ENCODE measurements at regions not wholly inside any gene's neighbourhood (a gene's known extent, or its start where the extent isn't known, plus 50 kb on each side); places are given as distances from the start of the nearest gene placed in this dataset.

- TF ChIP-seq ZNF488 (tag by site-specific recombination; IDR thresholded peaks at IDR 0.05) (no peak), ZNF76 (tag by site-specific recombination; IDR thresholded peaks at IDR 0.05; ENCODE audit: borderline replicate concordance, low read depth) (no peak), ZSCAN5A (tag by site-specific recombination; IDR thresholded peaks at IDR 0.05) (no peak)
Measured at GRCh38 chr18:66937546-66937945, 333.7 kb upstream of the CDH19 start (continued).

GRCh38 chr18:66931010-66931409 is 327.1 kb upstream of the CDH19 start:
- no peak overlapping the region for H3K27ac ChIP-seq (ENCODE audit: extremely low read depth, low read depth, low read length)
- no peaks in the 10 kb centered on the region for H3K36me3 ChIP-seq (ENCODE audit: control insufficient read depth in 2 of 2, insufficient read depth in 1 of 2, low read length in 2 of 2)
- no peaks in the 10 kb centered on the region for H3K4me1 ChIP-seq (ENCODE audit: control insufficient read depth, insufficient read depth, low read length)
- no peak overlapping the region for H3K4me3 ChIP-seq (ENCODE audit: low read depth, low read length)
- ChIA-PET POLR2A (no interaction called here), CTCF (no interaction called here)
- no peak for TF ChIP-seq PATZ1 (tag by site-specific recombination; IDR thresholded peaks at IDR 0.05)
- TF ChIP-seq EGR2 (tag by site-specific recombination; IDR thresholded peaks at IDR 0.05; ENCODE audit: low read depth): no peak
- TF ChIP-seq ZNF132 (tag by site-specific recombination; IDR thresholded peaks at IDR 0.05; ENCODE audit: borderline replicate concordance): no peak
- no peak for TF ChIP-seq ZNF768 (tag by site-specific recombination; IDR thresholded peaks at IDR 0.05)
- TF ChIP-seq PBX3 (CRISPR knock-in tag; IDR thresholded peaks at IDR 0.05): no peak
- TF ChIP-seq ZSCAN4 (tag by site-specific recombination; IDR thresholded peaks at IDR 0.05): no peak
- TF ChIP-seq AEBP2 (tag by site-specific recombination; IDR thresholded peaks at IDR 0.05; ENCODE audit: borderline replicate concordance): no peak
- no peak for TF ChIP-seq ZNF184 (tag by site-specific recombination; IDR thresholded peaks at IDR 0.05)
- no peak for TF ChIP-seq ZNF473 (tag by site-specific recombination; IDR thresholded peaks at IDR 0.05)
- TF ChIP-seq ZNF701 (tag by site-specific recombination; IDR thresholded peaks at IDR 0.05): no peak
- TF ChIP-seq MZF1 (tag by site-specific recombination; IDR thresholded peaks at IDR 0.05; ENCODE audit: borderline replicate concordance): no peak
- TF ChIP-seq KLF8 (tag by site-specific recombination; IDR thresholded peaks at IDR 0.05): no peak
- no peak for TF ChIP-seq ZBTB48 (tag by site-specific recombination; IDR thresholded peaks at IDR 0.05)
- no peak for TF ChIP-seq SP7 (tag by site-specific recombination; IDR thresholded peaks at IDR 0.05)
- no peak for TF ChIP-seq ZNF138 (tag by site-specific recombination; IDR thresholded peaks at IDR 0.05; ENCODE audit: borderline replicate concordance)
- no peak for TF ChIP-seq ZNF112 (tag by site-specific recombination; IDR thresholded peaks at IDR 0.05)
- no peaks in the 10 kb centered on the region for H3K9me3 ChIP-seq (ENCODE audit: control insufficient read depth, insufficient read depth, low read depth, low read length)
